B cell (primary cell): ENCODE measurements at regions not wholly inside any gene's neighbourhood (a gene's known extent, or its start where the extent isn't known, plus 50 kb on each side); places are given as distances from the start of the nearest gene placed in this dataset.

Experiments
- ATAC-seq: fragments of 200-7000 bp; cut with Tn5 transposase; one replicate; pipeline ENCODE4 v1.10.0; 2021; ENCODE audit warnings: low read depth, mild to moderate bottlenecking, moderate number of reproducible peaks, moderate library complexity
- CTCF ChIA-PET: fragments of 350-600 bp; sonication (Branson Sonifier 250); formaldehyde crosslinking; loops from one replicate; lab custom pipeline; 2021; ENCODE audit warnings: antibody characterized with exemption, inconsistent platforms; lab: Charles Lee
- POLR2A ChIA-PET: fragments of 350-600 bp; sonication (Branson Sonifier 250); formaldehyde crosslinking; loops from one replicate; lab custom pipeline; 2021; ENCODE audit warnings: antibody characterized with exemption; lab: Charles Lee
- DNase-seq: peaks from one replicate; pipeline ENCODE4 v3.0.0; 2013
- H2AFZ ChIP-seq: 2 replicates; pipeline ENCODE4 v1.6.1; 2012; ENCODE audit warnings: mild to moderate bottlenecking, low read depth, low read length; ENCODE audit not compliant: insufficient read depth, poor library complexity, severe bottlenecking
- H3K27ac ChIP-seq, 2 donors: 1 replicate in 1 of 2; 2 replicates in 1 of 2; pipeline ENCODE4 v1.5.1; 2012 to 2013; ENCODE audit warnings: low read length in 2 of 2, mild to moderate bottlenecking in 2 of 2, moderate library complexity in 1 of 2
- H3K27me3 ChIP-seq, 4 experiments: fragments of 200-600 bp in 1 of 4; sonication (generic) in 1 of 4; replicated peaks in 1 of 4; 1 replicate in 2 of 4; 2 replicates in 2 of 4; pipeline versions ENCODE4 v1.6.1 to v1.7.0; 2013 to 2016; ENCODE audit warnings: low read length in 3 of 4, mild to moderate bottlenecking in 2 of 4, mixed read lengths in 1 of 4, moderate library complexity in 1 of 4; ENCODE audit not compliant: insufficient read depth in 4 of 4, control insufficient read depth in 3 of 4; ENCODE audit errors: control extremely low read depth in 1 of 4
- H3K36me3 ChIP-seq, 2 experiments: replicated peaks in 1 of 2; 1 replicate in 1 of 2; 2 replicates in 1 of 2; pipeline versions ENCODE4 v1.6.1 to v1.7.1; 2013; ENCODE audit warnings: low read length in 1 of 2; ENCODE audit not compliant: insufficient read depth in 2 of 2, control insufficient read depth in 1 of 2; ENCODE audit errors: control extremely low read depth in 1 of 2, extremely low read depth in 1 of 2
- H3K4me1 ChIP-seq, 2 donors: fragments of 200-600 bp in 1 of 2; sonication (generic) in 1 of 2; 1 replicate in 1 of 2; 2 replicates in 1 of 2; pipeline versions ENCODE4 v1.5.1 to v1.6.1; 2013 to 2017; ENCODE audit warnings: low read length in 2 of 2; ENCODE audit not compliant: control insufficient read depth in 2 of 2, insufficient read depth in 2 of 2
- H3K4me2 ChIP-seq: replicated peaks from 2 replicates; pipeline ENCODE3; 2012; ENCODE audit warnings: mild to moderate bottlenecking, low read depth, low read length; ENCODE audit not compliant: poor library complexity, severe bottlenecking
- H3K4me3 ChIP-seq, 5 experiments: fragments of 200-600 bp in 1 of 5; sonication (generic) in 1 of 5; 1 replicate in 3 of 5; 2 replicates in 2 of 5; pipeline versions ENCODE4 v1.5.1 to v1.7.0; 2011 to 2016; ENCODE audit warnings: low read length in 4 of 5, mild to moderate bottlenecking in 4 of 5, low read depth in 2 of 5, control low read depth in 1 of 5, moderate library complexity in 1 of 5; ENCODE audit not compliant: insufficient read depth in 1 of 5; ENCODE audit errors: control extremely low read depth in 1 of 5, extremely low read depth in 1 of 5
- H3K79me2 ChIP-seq: fragments of 200-600 bp; sonication (generic); one replicate; pipeline ENCODE4 v1.6.0; 2016; ENCODE audit warnings: low read length; ENCODE audit not compliant: control insufficient read depth, insufficient read depth
- H3K9ac ChIP-seq: fragments of 200-600 bp; sonication (generic); 2 replicates; pipeline ENCODE4 v1.6.1; 2017; ENCODE audit warnings: mild to moderate bottlenecking, low read length, moderate library complexity
- H3K9me3 ChIP-seq, 3 donors: one replicate each; pipeline versions ENCODE4 v1.6.1 to v1.7.1; 2013; ENCODE audit warnings: low read length in 2 of 3; ENCODE audit not compliant: control insufficient read depth in 2 of 3, insufficient read depth in 1 of 3; ENCODE audit errors: control extremely low read depth in 1 of 3
- H4K20me1 ChIP-seq: 2 replicates; pipeline ENCODE4 v1.6.0; 2012; ENCODE audit warnings: mild to moderate bottlenecking, low read length; ENCODE audit not compliant: insufficient read depth, control insufficient read depth, poor library complexity, severe bottlenecking
- H3K27ac Mint-ChIP-seq: one replicate; pipeline ENCODE4 v1.8.0; 2021; ENCODE audit warnings: mixed read lengths
- H3K27me3 Mint-ChIP-seq: one replicate; pipeline ENCODE4 v1.8.0; 2021; ENCODE audit warnings: mixed read lengths
- H3K4me1 Mint-ChIP-seq: one replicate; pipeline ENCODE4 v1.8.0; 2021; ENCODE audit warnings: mixed read lengths
- H3K4me3 Mint-ChIP-seq: one replicate; pipeline ENCODE4 v1.8.0; 2021; ENCODE audit warnings: mixed read lengths
- H3K9me3 Mint-ChIP-seq: one replicate; pipeline ENCODE4 v1.8.0; 2022; ENCODE audit warnings: mixed read lengths; ENCODE audit not compliant: insufficient read depth
- CTCF ChIP-seq: fragments of 200-600 bp; IDR thresholded peaks from one replicate; pipeline ENCODE4 v1.8.0; 2022; ENCODE audit warnings: antibody characterized with exemption, mild to moderate bottlenecking
- EZH2 ChIP-seq: IDR thresholded peaks from 2 replicates; pipeline ENCODE4 v1.6.1; 2012; ENCODE audit warnings: borderline replicate concordance, low read depth, mild to moderate bottlenecking, moderate library complexity, low read length; ENCODE audit not compliant: insufficient read depth, poor library complexity, severe bottlenecking
- WGBS: methylation state at CpG from one replicate; pipeline ENCODE4 v1.1.5; 2013; ENCODE audit warnings: missing lambda C conversion rate; ENCODE audit not compliant: insufficient coverage; 5-methylcytosine and 5-hydroxymethylcytosine counted together
- intact Hi-C: fragments of 100-400 bp; cut with micrococcal nuclease; formaldehyde crosslinking; loops from one replicate; pipeline ENCODE4 v1.10.0; 2022

- 94% methylated on average over 5 of the region's 7 CpGs for WGBS
- TF ChIP-seq CTCF = no peak
- TF ChIP-seq EZH2 = no peak
- ATAC-seq = no peak
These were observed 237.5 kb upstream of the NEBL start for GRCh38 chr10:21134645-21135022.

GRCh38 chr10:21130683-21131442 lies 233.8 kb upstream of the NEBL start:
- ATAC-seq = no peak
- WGBS = no CpG with 5 or more reads among the region's 3 CpGs

More at GRCh38 chr10:21134645-21135022, 237.5 kb upstream of the NEBL start:
- H3K79me2 ChIP-seq = no peaks in the 10 kb centered on the region
- no peak overlapping the region for H2AFZ ChIP-seq
- H3K36me3 ChIP-seq = no peaks in the 10 kb centered on the region
- Mint-ChIP-seq H3K4me3 (no peak overlapping the region), H3K27ac (no peak overlapping the region), H3K4me1 (no peaks in the 10 kb centered on the region), H3K27me3 (peaks cover 12% of the 10 kb centered on the region), H3K9me3 (peaks cover 2% of the 10 kb centered on the region)
- no peaks in the 10 kb centered on the region for H4K20me1 ChIP-seq
- H3K9ac ChIP-seq = no peak overlapping the region
- H3K27ac ChIP-seq = no peak overlapping the region
- intact Hi-C loops = no loop called here
- H3K9me3 ChIP-seq = no peaks in the 10 kb centered on the region
- no peak for DNase-seq
- H3K27me3 ChIP-seq = no peaks in the 10 kb centered on the region
- no peak overlapping the region for H3K4me3 ChIP-seq
- POLR2A ChIA-PET = no interaction called here
- no peaks in the 10 kb centered on the region for H3K4me1 ChIP-seq
- H3K4me2 ChIP-seq = no peak overlapping the region
- CTCF ChIA-PET = no interaction called here

More at GRCh38 chr10:21130683-21131442, 233.8 kb upstream of the NEBL start:
- Histone ChIP-seq H3K36me3 (no peaks in the 10 kb centered on the region), H2AFZ (no peak overlapping the region), H4K20me1 (no peaks in the 10 kb centered on the region), H3K9ac (no peak overlapping the region), H3K4me1 (no peaks in the 10 kb centered on the region), H3K4me2 (no peak overlapping the region), H3K27me3 (no peaks in the 10 kb centered on the region), H3K9me3 (no peaks in the 10 kb centered on the region), H3K79me2 (no peaks in the 10 kb centered on the region), H3K27ac (no peak overlapping the region), H3K4me3 (no peak overlapping the region)
- Mint-ChIP-seq H3K9me3 (no peaks in the 10 kb centered on the region), H3K27ac (no peak overlapping the region), H3K4me3 (no peak overlapping the region), H3K4me1 (no peaks in the 10 kb centered on the region), H3K27me3 (peaks cover 6% of the 10 kb centered on the region)
- intact Hi-C loops = no loop called here
- ChIA-PET CTCF (no interaction called here), POLR2A (no interaction called here)
- no peak for DNase-seq
- no peak for TF ChIP-seq EZH2
- TF ChIP-seq CTCF = no peak
